ENCODE measurements at regions not wholly inside any gene's neighbourhood (a gene's known extent, or its start where the extent isn't known, plus 50 kb on each side); places are given as distances from the start of the nearest gene placed in this dataset.

- Mint-ChIP-seq H3K36me3 (no peaks in the 10 kb centered on the region), H3K4me3 (no peak overlapping the region), H3K27me3 (ENCODE audit: low read depth in 3 of 3) (peaks cover 1 to 6% (median 5%) of the 10 kb centered on the region in 3 donors), H3K4me1 (peaks cover 10% of the 10 kb centered on the region), H3K27ac (peak overlapping the region in 1 of 7 donors; percentile 26), H3K9me3 (peaks cover 0 to 3% (median 0%) of the 10 kb centered on the region in 7 donors)
- Histone ChIP-seq H2AFZ (ENCODE audit: insufficient read depth, low read depth, low read length, poor library complexity, severe bottlenecking) (no peak overlapping the region), H3K4me2 (replicated peaks; ENCODE audit: extremely low read depth, low read length, poor library complexity, severe bottlenecking) (no peak overlapping the region), H3K4me3 (replicated peaks in 1 of 3; ENCODE audit: low read depth in 2 of 3, low read length in 3 of 3) (no peak overlapping the region), H3K4me1 (ENCODE audit: control insufficient read depth in 1 of 2, insufficient read depth in 2 of 2, low read length in 2 of 2) (peaks cover 8 to 9% of the 10 kb centered on the region in 2 donors), H3K9ac (ENCODE audit: insufficient read depth, low read length, poor library complexity, severe bottlenecking) (no peak overlapping the region), H3K27ac (ENCODE audit: low read depth in 1 of 2, low read length in 2 of 2) (no peak overlapping the region), H3K27me3 (ENCODE audit: control insufficient read depth in 2 of 2, insufficient read depth in 2 of 2, low read length in 2 of 2) (no peaks in the 10 kb centered on the region), H3K36me3 (replicated peaks in 1 of 2; ENCODE audit: control insufficient read depth in 1 of 2, insufficient read depth in 2 of 2, low read length in 2 of 2) (no peaks in the 10 kb centered on the region), H3K9me3 (replicated peaks in 1 of 2; ENCODE audit: control insufficient read depth in 1 of 2, insufficient read depth in 1 of 2, low read length in 2 of 2) (peaks cover 0 to 1% of the 10 kb centered on the region in 2 donors), H4K20me1 (ENCODE audit: insufficient read depth, low read length) (no peaks in the 10 kb centered on the region), H3K79me2 (ENCODE audit: insufficient read depth, low read length) (no peaks in the 10 kb centered on the region)
- WGBS (ENCODE audit: insufficient coverage) = 0% methylated on average over 1 of the region's 3 CpGs
- intact Hi-C loops (cut with micrococcal nuclease) = no loop called here
- TF ChIP-seq, protein P1, sequence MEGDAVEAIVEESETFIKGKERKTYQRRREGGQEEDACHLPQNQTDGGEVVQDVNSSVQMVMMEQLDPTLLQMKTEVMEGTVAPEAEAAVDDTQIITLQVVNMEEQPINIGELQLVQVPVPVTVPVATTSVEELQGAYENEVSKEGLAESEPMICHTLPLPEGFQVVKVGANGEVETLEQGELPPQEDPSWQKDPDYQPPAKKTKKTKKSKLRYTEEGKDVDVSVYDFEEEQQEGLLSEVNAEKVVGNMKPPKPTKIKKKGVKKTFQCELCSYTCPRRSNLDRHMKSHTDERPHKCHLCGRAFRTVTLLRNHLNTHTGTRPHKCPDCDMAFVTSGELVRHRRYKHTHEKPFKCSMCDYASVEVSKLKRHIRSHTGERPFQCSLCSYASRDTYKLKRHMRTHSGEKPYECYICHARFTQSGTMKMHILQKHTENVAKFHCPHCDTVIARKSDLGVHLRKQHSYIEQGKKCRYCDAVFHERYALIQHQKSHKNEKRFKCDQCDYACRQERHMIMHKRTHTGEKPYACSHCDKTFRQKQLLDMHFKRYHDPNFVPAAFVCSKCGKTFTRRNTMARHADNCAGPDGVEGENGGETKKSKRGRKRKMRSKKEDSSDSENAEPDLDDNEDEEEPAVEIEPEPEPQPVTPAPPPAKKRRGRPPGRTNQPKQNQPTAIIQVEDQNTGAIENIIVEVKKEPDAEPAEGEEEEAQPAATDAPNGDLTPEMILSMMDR (IDR thresholded peaks at IDR 0.05) = no peak
- peak in 2 of 3 donors; percentile 17 to 32 for DNase-seq
Measured at GRCh38 chr1:243939167-243939848, 89.3 kb upstream of the AKT3 start.

- Mint-ChIP-seq H3K9me3 (peaks cover 0 to 6% (median 0%) of the 10 kb centered on the region in 7 donors), H3K27ac (no peak overlapping the region), H3K36me3 (no peaks in the 10 kb centered on the region), H3K4me1 (peaks cover 10% of the 10 kb centered on the region), H3K27me3 (ENCODE audit: low read depth in 3 of 3) (peaks cover 1 to 6% (median 5%) of the 10 kb centered on the region in 3 donors), H3K4me3 (no peak overlapping the region)
- H3K9me3 ChIP-seq (replicated peaks in 1 of 2; ENCODE audit: control insufficient read depth in 1 of 2, insufficient read depth in 1 of 2, low read length in 2 of 2) = peaks cover 0 to 3% of the 10 kb centered on the region in 2 donors
- H3K79me2 ChIP-seq (ENCODE audit: insufficient read depth, low read length) = no peaks in the 10 kb centered on the region
- TF ChIP-seq, protein P1 (IDR thresholded peaks at IDR 0.05) = no peak
- intact Hi-C loops (cut with micrococcal nuclease) = no loop called here
- no peak for DNase-seq
- peaks cover 8 to 9% of the 10 kb centered on the region in 2 donors for H3K4me1 ChIP-seq (ENCODE audit: control insufficient read depth in 1 of 2, insufficient read depth in 2 of 2, low read length in 2 of 2)
- no peak overlapping the region for H2AFZ ChIP-seq (ENCODE audit: insufficient read depth, low read depth, low read length, poor library complexity, severe bottlenecking)
- no peak overlapping the region for H3K9ac ChIP-seq (ENCODE audit: insufficient read depth, low read length, poor library complexity, severe bottlenecking)
- no peaks in the 10 kb centered on the region for H3K27me3 ChIP-seq (ENCODE audit: control insufficient read depth in 2 of 2, insufficient read depth in 2 of 2, low read length in 2 of 2)
- WGBS (ENCODE audit: insufficient coverage) = 100% methylated on average over 1 of the region's 3 CpGs
- no peaks in the 10 kb centered on the region for H4K20me1 ChIP-seq (ENCODE audit: insufficient read depth, low read length)
- no peaks in the 10 kb centered on the region for H3K36me3 ChIP-seq (replicated peaks in 1 of 2; ENCODE audit: control insufficient read depth in 1 of 2, insufficient read depth in 2 of 2, low read length in 2 of 2)
- H3K4me2 ChIP-seq (replicated peaks; ENCODE audit: extremely low read depth, low read length, poor library complexity, severe bottlenecking) = no peak overlapping the region
- H3K27ac ChIP-seq (ENCODE audit: low read depth in 1 of 2, low read length in 2 of 2) = no peak overlapping the region
- H3K4me3 ChIP-seq (replicated peaks in 1 of 3; ENCODE audit: low read depth in 2 of 3, low read length in 3 of 3) = no peak overlapping the region
Measured at GRCh38 chr1:243938208-243938607, 88.2 kb upstream of the AKT3 start.

Data from CD14-positive monocyte (primary cell).